ENCODE measurements at regions not wholly inside any gene's neighbourhood (a gene's known extent, or its start where the extent isn't known, plus 50 kb on each side); places are given as distances from the start of the nearest gene placed in this dataset.

- Mint-ChIP-seq H3K27ac (no peak overlapping the region), H3K4me1 (no peaks in the 10 kb centered on the region), H3K36me3 (ENCODE audit: low read depth) (no peaks in the 10 kb centered on the region), H3K4me3 (no peak overlapping the region), H3K9me3 (peaks cover 2% of the 10 kb centered on the region), H3K27me3 (peaks cover 4% of the 10 kb centered on the region)
- DNase-seq (no peak), ATAC-seq (ENCODE audit: low read depth) (no peak)
- ChIA-PET POLR2A (no interaction called here), CTCF (no interaction called here)
- no peak for TF ChIP-seq CTCF (IDR thresholded peaks at IDR 0.05)
- intact Hi-C loops (cut with micrococcal nuclease) = no loop called here
Observed at GRCh38 chr10:60677531-60678129, 100.6 kb upstream of the CDK1 start.

GRCh38 chr10:60675236-60675635, 103.0 kb upstream of the CDK1 start:
- no peak overlapping the region for H3K27ac Mint-ChIP-seq
- POLR2A ChIA-PET = no interaction called here
- CTCF ChIA-PET = no interaction called here
- H3K27me3 Mint-ChIP-seq = peaks cover 2% of the 10 kb centered on the region
- H3K9me3 Mint-ChIP-seq = peaks cover 5% of the 10 kb centered on the region
- TF ChIP-seq CTCF (IDR thresholded peaks at IDR 0.05) = no peak
- H3K36me3 Mint-ChIP-seq (ENCODE audit: low read depth) = no peaks in the 10 kb centered on the region
- DNase-seq (no peak), ATAC-seq (ENCODE audit: low read depth) (no peak)
- intact Hi-C loops (cut with micrococcal nuclease) = no loop called here
- no peaks in the 10 kb centered on the region for H3K4me1 Mint-ChIP-seq
- H3K4me3 Mint-ChIP-seq = no peak overlapping the region

GRCh38 chr10:60669501-60669900, 108.8 kb upstream of the CDK1 start:
- Mint-ChIP-seq H3K9me3 (peaks cover 5% of the 10 kb centered on the region), H3K4me1 (no peaks in the 10 kb centered on the region), H3K36me3 (ENCODE audit: low read depth) (no peaks in the 10 kb centered on the region), H3K27ac (no peak overlapping the region), H3K27me3 (no peaks in the 10 kb centered on the region), H3K4me3 (no peak overlapping the region)
- ChIA-PET CTCF (no interaction called here), POLR2A (interaction anchor here (0.6 kb wide), 1 partner anchor 20 kb away, joined by 3 read pairs; no protein-coding TSS in a partner anchor)
- intact Hi-C loops (cut with micrococcal nuclease) = no loop called here
- DNase-seq (no peak), ATAC-seq (ENCODE audit: low read depth) (no peak)
- no peak for TF ChIP-seq CTCF (IDR thresholded peaks at IDR 0.05)

- Mint-ChIP-seq H3K4me3 (no peak overlapping the region), H3K27ac (no peak overlapping the region), H3K4me1 (no peaks in the 10 kb centered on the region), H3K27me3 (no peaks in the 10 kb centered on the region), H3K9me3 (no peaks in the 10 kb centered on the region), H3K36me3 (ENCODE audit: low read depth) (no peaks in the 10 kb centered on the region)
- no peak for DNase-seq
- ChIA-PET CTCF (no interaction called here), POLR2A (no interaction called here)
- intact Hi-C loops (cut with micrococcal nuclease) = no loop called here
- no peak for TF ChIP-seq CTCF (IDR thresholded peaks at IDR 0.05)
- no peak for ATAC-seq (ENCODE audit: low read depth)
Observed at GRCh38 chr10:60666221-60666620, 112.1 kb upstream of the CDK1 start.

GRCh38 chr10:60664859-60665258, 113.4 kb upstream of the CDK1 start:
- H3K27me3 Mint-ChIP-seq = peaks cover 2% of the 10 kb centered on the region
- ATAC-seq (ENCODE audit: low read depth) (no peak), DNase-seq (no peak)
- intact Hi-C loops (cut with micrococcal nuclease) = no loop called here
- no peak overlapping the region for H3K27ac Mint-ChIP-seq
- H3K9me3 Mint-ChIP-seq = no peaks in the 10 kb centered on the region
- no peak for TF ChIP-seq CTCF (IDR thresholded peaks at IDR 0.05)
- no peak overlapping the region for H3K4me3 Mint-ChIP-seq
- no peaks in the 10 kb centered on the region for H3K36me3 Mint-ChIP-seq (ENCODE audit: low read depth)
- H3K4me1 Mint-ChIP-seq = no peaks in the 10 kb centered on the region
- CTCF ChIA-PET = no interaction called here
- POLR2A ChIA-PET = no interaction called here

Data from activated B cell treated with CpG ODN at 0.5 μM for 24 hours (primary cell).